ENCODE measurements at regions not wholly inside any gene's neighbourhood (a gene's known extent, or its start where the extent isn't known, plus 50 kb on each side); places are given as distances from the start of the nearest gene placed in this dataset.

- H3K4me1 ChIP-seq (ENCODE audit: control insufficient read depth, insufficient read depth, low read length), result no peaks in the 10 kb centered on the region
- H3K27me3 ChIP-seq (ENCODE audit: control insufficient read depth, insufficient read depth, low read length), result no peaks in the 10 kb centered on the region
- H3K4me3 ChIP-seq (ENCODE audit: low read depth, low read length), result no peak overlapping the region
- no CpG with 5 or more reads among the region's 3 CpGs for WGBS (ENCODE audit: insufficient coverage)
- no peak overlapping the region for H3K27ac ChIP-seq (ENCODE audit: low read depth, low read length)
- peak in 1 of 6 donors; percentile 54 for DNase-seq (ENCODE audit: low read depth in 4 of 6, low spot score in 6 of 6)
- H3K9me3 ChIP-seq (ENCODE audit: control insufficient read depth, insufficient read depth, low read length), result no peaks in the 10 kb centered on the region
- H3K36me3 ChIP-seq (ENCODE audit: control insufficient read depth, insufficient read depth, low read length), result no peaks in the 10 kb centered on the region
Observed at GRCh38 chr14:26070443-26070842, 527.4 kb downstream of the NOVA1 start.

- no peak overlapping the region for H3K4me3 ChIP-seq (ENCODE audit: low read depth, low read length)
- no peaks in the 10 kb centered on the region for H3K4me1 ChIP-seq (ENCODE audit: control insufficient read depth, insufficient read depth, low read length)
- H3K36me3 ChIP-seq (ENCODE audit: control insufficient read depth, insufficient read depth, low read length), result no peaks in the 10 kb centered on the region
- no peaks in the 10 kb centered on the region for H3K27me3 ChIP-seq (ENCODE audit: control insufficient read depth, insufficient read depth, low read length)
- no peaks in the 10 kb centered on the region for H3K9me3 ChIP-seq (ENCODE audit: control insufficient read depth, insufficient read depth, low read length)
- no peak for DNase-seq (ENCODE audit: low read depth in 4 of 6, low spot score in 6 of 6)
- H3K27ac ChIP-seq (ENCODE audit: low read depth, low read length), result no peak overlapping the region
- no CpG with 5 or more reads among the region's 3 CpGs for WGBS (ENCODE audit: insufficient coverage)
Observed at GRCh38 chr14:26067786-26068459, 529.9 kb downstream of the NOVA1 start.

- DNase-seq (ENCODE audit: low read depth in 4 of 6, low spot score in 6 of 6), result peak in 1 of 6 donors; percentile 46
- H3K27ac ChIP-seq (ENCODE audit: low read depth, low read length), result no peak overlapping the region
- WGBS (ENCODE audit: insufficient coverage), result no CpG with 5 or more reads among the region's 2 CpGs
- no peaks in the 10 kb centered on the region for H3K4me1 ChIP-seq (ENCODE audit: control insufficient read depth, insufficient read depth, low read length)
- H3K36me3 ChIP-seq (ENCODE audit: control insufficient read depth, insufficient read depth, low read length), result no peaks in the 10 kb centered on the region
- no peaks in the 10 kb centered on the region for H3K27me3 ChIP-seq (ENCODE audit: control insufficient read depth, insufficient read depth, low read length)
- H3K9me3 ChIP-seq (ENCODE audit: control insufficient read depth, insufficient read depth, low read length), result no peaks in the 10 kb centered on the region
- H3K4me3 ChIP-seq (ENCODE audit: low read depth, low read length), result no peak overlapping the region
Observed at GRCh38 chr14:26067341-26067740, 530.5 kb downstream of the NOVA1 start.

- Histone ChIP-seq H3K27ac (ENCODE audit: low read depth, low read length) (no peak overlapping the region), H3K4me3 (ENCODE audit: low read depth, low read length) (no peak overlapping the region), H3K27me3 (ENCODE audit: control insufficient read depth, insufficient read depth, low read length) (no peaks in the 10 kb centered on the region), H3K9me3 (ENCODE audit: control insufficient read depth, insufficient read depth, low read length) (peaks cover 2% of the 10 kb centered on the region), H3K4me1 (ENCODE audit: control insufficient read depth, insufficient read depth, low read length) (no peaks in the 10 kb centered on the region), H3K36me3 (ENCODE audit: control insufficient read depth, insufficient read depth, low read length) (no peaks in the 10 kb centered on the region)
- 38% methylated on average over 2 of the region's 6 CpGs for WGBS (ENCODE audit: insufficient coverage)
- DNase-seq (ENCODE audit: low read depth in 4 of 6, low spot score in 6 of 6), result no peak
Observed at GRCh38 chr14:26056036-26056616, 541.7 kb downstream of the NOVA1 start.

- Histone ChIP-seq H3K27me3 (ENCODE audit: control insufficient read depth, insufficient read depth, low read length) (no peaks in the 10 kb centered on the region), H3K4me3 (ENCODE audit: low read depth, low read length) (no peak overlapping the region), H3K36me3 (ENCODE audit: control insufficient read depth, insufficient read depth, low read length) (no peaks in the 10 kb centered on the region)
Observed at GRCh38 chr14:26032348-26032747, 565.5 kb downstream of the NOVA1 start.

GRCh38 chr14:26026384-26026783 is 571.4 kb downstream of the NOVA1 start:
- WGBS (ENCODE audit: insufficient coverage), result 100% methylated on average over 1 of the region's 3 CpGs
- no peak overlapping the region for H3K4me3 ChIP-seq (ENCODE audit: low read depth, low read length)

More at GRCh38 chr14:26032348-26032747, 565.5 kb downstream of the NOVA1 start:
- no peak for DNase-seq (ENCODE audit: low read depth in 4 of 6, low spot score in 6 of 6)
- H3K9me3 ChIP-seq (ENCODE audit: control insufficient read depth, insufficient read depth, low read length), result no peaks in the 10 kb centered on the region
- no peak overlapping the region for H3K27ac ChIP-seq (ENCODE audit: low read depth, low read length)
- H3K4me1 ChIP-seq (ENCODE audit: control insufficient read depth, insufficient read depth, low read length), result no peaks in the 10 kb centered on the region

GRCh38 chr14:26023967-26024366 is 573.9 kb downstream of the NOVA1 start:
- H3K4me3 ChIP-seq (ENCODE audit: low read depth, low read length), result no peak overlapping the region
- H3K4me1 ChIP-seq (ENCODE audit: control insufficient read depth, insufficient read depth, low read length), result no peaks in the 10 kb centered on the region
- H3K9me3 ChIP-seq (ENCODE audit: control insufficient read depth, insufficient read depth, low read length), result no peaks in the 10 kb centered on the region
- no peaks in the 10 kb centered on the region for H3K27me3 ChIP-seq (ENCODE audit: control insufficient read depth, insufficient read depth, low read length)
- no peak overlapping the region for H3K27ac ChIP-seq (ENCODE audit: low read depth, low read length)
- DNase-seq (ENCODE audit: low read depth in 4 of 6, low spot score in 6 of 6), result no peak
- no peaks in the 10 kb centered on the region for H3K36me3 ChIP-seq (ENCODE audit: control insufficient read depth, insufficient read depth, low read length)
- WGBS (ENCODE audit: insufficient coverage), result 100% methylated on average over 1 of the region's 4 CpGs

More at GRCh38 chr14:26026384-26026783, 571.4 kb downstream of the NOVA1 start:
- Histone ChIP-seq H3K4me1 (ENCODE audit: control insufficient read depth, insufficient read depth, low read length) (no peaks in the 10 kb centered on the region), H3K27ac (ENCODE audit: low read depth, low read length) (no peak overlapping the region), H3K9me3 (ENCODE audit: control insufficient read depth, insufficient read depth, low read length) (no peaks in the 10 kb centered on the region), H3K36me3 (ENCODE audit: control insufficient read depth, insufficient read depth, low read length) (no peaks in the 10 kb centered on the region), H3K27me3 (ENCODE audit: control insufficient read depth, insufficient read depth, low read length) (no peaks in the 10 kb centered on the region)
- DNase-seq (ENCODE audit: low read depth in 4 of 6, low spot score in 6 of 6), result no peak

- H3K9me3 ChIP-seq (ENCODE audit: control insufficient read depth, insufficient read depth, low read length), result no peaks in the 10 kb centered on the region
- no peak overlapping the region for H3K27ac ChIP-seq (ENCODE audit: low read depth, low read length)
- DNase-seq (ENCODE audit: low read depth in 4 of 6, low spot score in 6 of 6), result no peak
- no peak overlapping the region for H3K4me3 ChIP-seq (ENCODE audit: low read depth, low read length)
- WGBS (ENCODE audit: insufficient coverage), result no CpG with 5 or more reads among the region's 1 CpG
- no peaks in the 10 kb centered on the region for H3K27me3 ChIP-seq (ENCODE audit: control insufficient read depth, insufficient read depth, low read length)
- no peaks in the 10 kb centered on the region for H3K36me3 ChIP-seq (ENCODE audit: control insufficient read depth, insufficient read depth, low read length)
- no peaks in the 10 kb centered on the region for H3K4me1 ChIP-seq (ENCODE audit: control insufficient read depth, insufficient read depth, low read length)
Observed at GRCh38 chr14:26021759-26022158, 576.1 kb downstream of the NOVA1 start.

- no peak overlapping the region for H3K4me3 ChIP-seq (ENCODE audit: low read depth, low read length)
- no peaks in the 10 kb centered on the region for H3K4me1 ChIP-seq (ENCODE audit: control insufficient read depth, insufficient read depth, low read length)
- H3K36me3 ChIP-seq (ENCODE audit: control insufficient read depth, insufficient read depth, low read length), result no peaks in the 10 kb centered on the region
- no peaks in the 10 kb centered on the region for H3K27me3 ChIP-seq (ENCODE audit: control insufficient read depth, insufficient read depth, low read length)
- H3K27ac ChIP-seq (ENCODE audit: low read depth, low read length), result no peak overlapping the region
- no peaks in the 10 kb centered on the region for H3K9me3 ChIP-seq (ENCODE audit: control insufficient read depth, insufficient read depth, low read length)
- DNase-seq (ENCODE audit: low read depth in 4 of 6, low spot score in 6 of 6), result peak in 1 of 6 donors; percentile 27
- 70% methylated on average over 4 of the region's 4 CpGs for whole genome bisulfite sequencing (ENCODE audit: insufficient coverage)
Observed at GRCh38 chr14:26017270-26017669, 580.6 kb downstream of the NOVA1 start.

- Histone ChIP-seq H3K9me3 (ENCODE audit: control insufficient read depth, insufficient read depth, low read length) (no peaks in the 10 kb centered on the region), H3K27ac (ENCODE audit: low read depth, low read length) (no peak overlapping the region), H3K4me1 (ENCODE audit: control insufficient read depth, insufficient read depth, low read length) (no peaks in the 10 kb centered on the region), H3K27me3 (ENCODE audit: control insufficient read depth, insufficient read depth, low read length) (no peaks in the 10 kb centered on the region), H3K36me3 (ENCODE audit: control insufficient read depth, insufficient read depth, low read length) (no peaks in the 10 kb centered on the region), H3K4me3 (ENCODE audit: low read depth, low read length) (no peak overlapping the region)
- DNase-seq (ENCODE audit: low read depth in 4 of 6, low spot score in 6 of 6), result no peak
- no CpG with 5 or more reads among the region's 2 CpGs for WGBS (ENCODE audit: insufficient coverage)
Observed at GRCh38 chr14:26008290-26008689, 589.5 kb downstream of the NOVA1 start.

Data from spinal cord (tissue), 9 donors.